GM12878 (cell line): ENCODE measurements at regions not wholly inside any gene's neighbourhood (a gene's known extent, or its start where the extent isn't known, plus 50 kb on each side); places are given as distances from the start of the nearest gene placed in this dataset.

ENCODE experiments used
- ATF2 ChIP-seq: IDR thresholded peaks from 2 replicates; pipeline ENCODE4 v1.6.1; 2012; ENCODE audit warnings: low read length, inconsistent platforms
- BHLHE40 ChIP-seq, 2 experiments: fragments of 450-650 bp in 1 of 2; IDR thresholded peaks; 2 replicates each; pipeline ENCODE4 v1.6.1; 2011 to 2017; ENCODE audit warnings: low read depth in 2 of 2, borderline replicate concordance in 1 of 2, improper control_type of control experiment in 1 of 2, low read length in 1 of 2, mild to moderate bottlenecking in 1 of 2
- CHD2 ChIP-seq: IDR thresholded peaks from 2 replicates; pipeline ENCODE4 v1.6.1; 2011; ENCODE audit warnings: low read depth, low read length, improper control_type of control experiment, borderline replicate concordance
- E2F4 ChIP-seq: IDR thresholded peaks from 2 replicates; pipeline ENCODE4 v1.6.1; 2012; ENCODE audit warnings: low read depth, low read length, improper control_type of control experiment
- ESRRA ChIP-seq: IDR thresholded peaks from 2 replicates; pipeline ENCODE4 v1.6.1; 2012; ENCODE audit warnings: mild to moderate bottlenecking, low read length, improper control_type of control experiment
- EZH2 ChIP-seq: IDR thresholded peaks from 2 replicates; pipeline ENCODE4 v1.6.1; 2012; ENCODE audit warnings: low read depth, mild to moderate bottlenecking, control low read depth, inconsistent platforms, low read length, borderline replicate concordance; ENCODE audit not compliant: control insufficient read depth
- POLR2A ChIP-seq: IDR thresholded peaks from 2 replicates; pipeline ENCODE4 v1.6.1; 2011; ENCODE audit warnings: low read depth, mild to moderate bottlenecking, low read length
- RAD21 ChIP-seq: IDR thresholded peaks from 2 replicates; pipeline ENCODE4 v1.6.1; 2011; ENCODE audit warnings: mild to moderate bottlenecking, low read depth, low read length, moderate library complexity; ENCODE audit not compliant: insufficient read depth
- ZBTB33 ChIP-seq: fragments of 450-650 bp; IDR thresholded peaks from 2 replicates; pipeline ENCODE4 v1.6.1; 2017; ENCODE audit warnings: mild to moderate bottlenecking
- TF ChIP-seq, protein P1 (sequence below), 3 experiments: IDR thresholded peaks in 2 of 3; conservative IDR thresholded peaks in 1 of 3; 2 replicates each; pipeline ENCODE4 v1.5.1; 2011; ENCODE audit warnings: low read depth in 3 of 3, low read length in 3 of 3, mild to moderate bottlenecking in 3 of 3, control low read depth in 2 of 3, moderate library complexity in 2 of 3, inconsistent platforms in 1 of 3, mixed read lengths in 1 of 3; ENCODE audit not compliant: control insufficient read depth in 2 of 3, insufficient read depth in 1 of 3; ENCODE audit errors: extremely low read depth in 1 of 3

- TF ChIP-seq ESRRA (no peak), ZBTB33 (no peak), POLR2A (no peak), E2F4 (no peak), ATF2 (no peak), RAD21 (no peak), CHD2 (no peak), EZH2 (no peak), BHLHE40 (IDR thresholded peaks at IDR 0.05; ENCODE audit: borderline replicate concordance in 1 of 2, low read depth in 2 of 2, low read length in 1 of 2) (no peak)
- TF ChIP-seq, protein P1, sequence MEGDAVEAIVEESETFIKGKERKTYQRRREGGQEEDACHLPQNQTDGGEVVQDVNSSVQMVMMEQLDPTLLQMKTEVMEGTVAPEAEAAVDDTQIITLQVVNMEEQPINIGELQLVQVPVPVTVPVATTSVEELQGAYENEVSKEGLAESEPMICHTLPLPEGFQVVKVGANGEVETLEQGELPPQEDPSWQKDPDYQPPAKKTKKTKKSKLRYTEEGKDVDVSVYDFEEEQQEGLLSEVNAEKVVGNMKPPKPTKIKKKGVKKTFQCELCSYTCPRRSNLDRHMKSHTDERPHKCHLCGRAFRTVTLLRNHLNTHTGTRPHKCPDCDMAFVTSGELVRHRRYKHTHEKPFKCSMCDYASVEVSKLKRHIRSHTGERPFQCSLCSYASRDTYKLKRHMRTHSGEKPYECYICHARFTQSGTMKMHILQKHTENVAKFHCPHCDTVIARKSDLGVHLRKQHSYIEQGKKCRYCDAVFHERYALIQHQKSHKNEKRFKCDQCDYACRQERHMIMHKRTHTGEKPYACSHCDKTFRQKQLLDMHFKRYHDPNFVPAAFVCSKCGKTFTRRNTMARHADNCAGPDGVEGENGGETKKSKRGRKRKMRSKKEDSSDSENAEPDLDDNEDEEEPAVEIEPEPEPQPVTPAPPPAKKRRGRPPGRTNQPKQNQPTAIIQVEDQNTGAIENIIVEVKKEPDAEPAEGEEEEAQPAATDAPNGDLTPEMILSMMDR (IDR thresholded peaks at IDR 0.05 in 2 of 3, conservative IDR thresholded peaks at IDR 0.05 in 1 of 3; ENCODE audit: control insufficient read depth in 2 of 3, extremely low read depth in 1 of 3, insufficient read depth in 1 of 3, low read depth in 3 of 3, low read length in 3 of 3): no peak
Observed at GRCh38 chr14:97841762-97842161, 1044.6 kb downstream of the VRK1 start.
